ENCODE measurements at regions not wholly inside any gene's neighbourhood (a gene's known extent, or its start where the extent isn't known, plus 50 kb on each side); places are given as distances from the start of the nearest gene placed in this dataset.

GRCh38 chr1:238517711-238518110, 627.0 kb upstream of the ZP4 start (continued):
- TF ChIP-seq ZNF26 (tag by site-specific recombination; IDR thresholded peaks at IDR 0.05) (no peak), SETDB1 (IDR thresholded peaks at IDR 0.05; ENCODE audit: insufficient read length, low read length) (no peak), ZNF223 (tag by site-specific recombination; IDR thresholded peaks at IDR 0.05) (no peak), ZFP69B (tag by site-specific recombination; IDR thresholded peaks at IDR 0.05) (no peak), KLF7 (tag by site-specific recombination; IDR thresholded peaks at IDR 0.05; ENCODE audit: borderline replicate concordance) (no peak), ZNF76 (tag by site-specific recombination; IDR thresholded peaks at IDR 0.05; ENCODE audit: borderline replicate concordance, low read depth) (no peak), ZFP3 (tag by site-specific recombination; IDR thresholded peaks at IDR 0.05; ENCODE audit: low read depth) (no peak), ZXDB (tag by site-specific recombination; IDR thresholded peaks at IDR 0.05) (no peak), SCRT2 (tag by site-specific recombination; IDR thresholded peaks at IDR 0.05) (no peak), ZNF280C (tag by site-specific recombination; IDR thresholded peaks at IDR 0.05) (no peak), ZNF785 (tag by site-specific recombination; IDR thresholded peaks at IDR 0.05) (no peak), ZNF292 (tag by site-specific recombination; IDR thresholded peaks at IDR 0.05; ENCODE audit: borderline replicate concordance, low read depth) (no peak), PRDM2 (tag by site-specific recombination; IDR thresholded peaks at IDR 0.05; ENCODE audit: borderline replicate concordance) (no peak), SP7 (tag by site-specific recombination; IDR thresholded peaks at IDR 0.05) (no peak), ZNF677 (tag by site-specific recombination; IDR thresholded peaks at IDR 0.05) (no peak)

- H3K36me3 ChIP-seq (ENCODE audit: control insufficient read depth in 2 of 2, insufficient read depth in 1 of 2, low read length in 2 of 2): no peaks in the 10 kb centered on the region
- H3K9me3 ChIP-seq (ENCODE audit: control insufficient read depth, insufficient read depth, low read depth, low read length): no peaks in the 10 kb centered on the region
- no peak overlapping the region for H3K27ac ChIP-seq (ENCODE audit: extremely low read depth, low read depth, low read length)
- CTCF ChIA-PET: interaction anchor here (0.6 kb wide), 1 partner anchor 1150 kb away, joined by 3 read pairs; no protein-coding TSS in a partner anchor
- POLR2A ChIA-PET: no interaction called here
- H3K4me1 ChIP-seq (ENCODE audit: control insufficient read depth, insufficient read depth, low read length): no peaks in the 10 kb centered on the region
- H3K4me3 ChIP-seq (ENCODE audit: low read depth, low read length): no peak overlapping the region
- TF ChIP-seq SCRT1 (tag by site-specific recombination; IDR thresholded peaks at IDR 0.05; ENCODE audit: borderline replicate concordance) (no peak), ZNF837 (tag by site-specific recombination; IDR thresholded peaks at IDR 0.05) (no peak)
Measured at GRCh38 chr1:238501290-238501689, 610.6 kb upstream of the ZP4 start.
